ENCODE measurements at regions not wholly inside any gene's neighbourhood (a gene's known extent, or its start where the extent isn't known, plus 50 kb on each side); places are given as distances from the start of the nearest gene placed in this dataset.

DNA sequence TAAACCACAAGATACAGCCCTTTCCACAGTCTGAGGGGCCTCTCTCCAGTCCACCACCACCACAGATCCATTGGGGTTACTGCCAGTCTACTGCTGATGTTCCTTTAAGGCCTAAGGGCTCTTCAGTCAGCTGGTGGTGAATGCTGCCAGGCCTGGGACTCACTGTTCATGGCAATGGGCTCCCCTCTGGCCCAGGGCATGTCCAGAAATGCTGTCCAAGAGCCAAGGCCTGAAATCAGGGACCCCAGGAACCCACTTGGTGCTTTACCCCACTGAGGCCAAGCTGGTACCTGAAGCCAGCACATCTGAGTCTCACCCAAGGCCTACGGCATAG, 128.6 kb upstream of the CBLB start:
- DNase-seq (ENCODE audit: low read depth, low spot score): no peak

DNA sequence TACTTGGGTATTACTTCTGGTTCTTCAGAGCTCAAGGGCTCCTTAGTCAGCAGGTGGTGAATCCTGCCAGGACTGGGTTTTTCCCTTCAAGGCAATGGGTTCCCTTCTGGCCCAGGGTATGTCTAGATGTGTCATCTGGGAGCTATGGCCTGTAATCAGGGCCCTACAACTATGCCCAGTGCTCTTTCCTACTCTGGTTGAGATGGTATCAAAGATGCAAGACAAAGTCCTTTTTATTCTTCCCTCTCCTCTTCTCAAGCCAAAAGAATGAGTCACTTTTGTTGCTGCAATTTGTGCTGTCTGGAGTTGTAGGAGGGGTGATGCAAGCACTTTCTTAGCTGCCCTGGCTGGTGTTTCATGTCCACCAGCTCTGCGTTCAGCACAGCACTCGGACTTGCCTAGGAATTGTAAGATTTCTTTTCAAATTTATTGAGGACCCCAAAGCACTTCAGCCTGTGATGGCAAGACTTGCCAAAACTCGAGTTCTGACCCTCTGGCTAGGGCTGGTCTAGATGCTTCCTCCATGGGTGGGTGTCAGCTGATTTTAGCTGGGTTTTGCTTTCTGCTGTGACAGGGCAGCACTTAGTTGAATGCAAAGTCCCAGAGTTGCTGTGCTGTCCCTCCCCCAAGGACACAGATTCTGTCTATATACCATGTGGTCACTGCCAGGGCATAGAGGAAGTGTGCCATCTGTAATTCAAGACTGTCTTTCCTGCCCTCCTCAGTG, 129.2 kb upstream of the CBLB start:
- Histone ChIP-seq H3K36me3 (ENCODE audit: insufficient read depth, insufficient read length, low read length) (no peaks in the 10 kb centered on the region), H3K4me1 (ENCODE audit: insufficient read depth, insufficient read length) (no peaks in the 10 kb centered on the region), H3K4me3 (ENCODE audit: insufficient read length, low read depth) (no peak overlapping the region), H3K9ac (ENCODE audit: insufficient read length, low read depth) (no peak overlapping the region), H3K27me3 (ENCODE audit: insufficient read depth, insufficient read length) (no peaks in the 10 kb centered on the region), H3K9me3 (ENCODE audit: insufficient read depth, low read length) (no peaks in the 10 kb centered on the region)
- no peak for DNase-seq (ENCODE audit: low read depth, low spot score)
- no peak for TF ChIP-seq YY1 (IDR thresholded peaks at IDR 0.05; ENCODE audit: insufficient read depth, insufficient read length)
- no peak for TF ChIP-seq ZNF274 (IDR thresholded peaks at IDR 0.05; ENCODE audit: low read depth, low read length)
- no peak for TF ChIP-seq SUZ12 (IDR thresholded peaks at IDR 0.05; ENCODE audit: extremely low read depth, insufficient read depth, insufficient read length)

More for the DNA sequence above, 128.6 kb upstream of the CBLB start:
- H3K9ac ChIP-seq (ENCODE audit: insufficient read length, low read depth): no peak overlapping the region
- no peak overlapping the region for H3K4me3 ChIP-seq (ENCODE audit: insufficient read length, low read depth)
- no peaks in the 10 kb centered on the region for H3K27me3 ChIP-seq (ENCODE audit: insufficient read depth, insufficient read length)
- 0 out of 2 replicates have a peak, but pooled peaks cover 5% of the 10 kb centered on the region for H3K9me3 ChIP-seq (ENCODE audit: insufficient read depth, low read length)
- H3K4me1 ChIP-seq (ENCODE audit: insufficient read depth, insufficient read length): no peaks in the 10 kb centered on the region
- TF ChIP-seq ZNF274 (IDR thresholded peaks at IDR 0.05; ENCODE audit: low read depth, low read length) (no peak), YY1 (IDR thresholded peaks at IDR 0.05; ENCODE audit: insufficient read depth, insufficient read length) (no peak), SUZ12 (IDR thresholded peaks at IDR 0.05; ENCODE audit: extremely low read depth, insufficient read depth, insufficient read length) (no peak)
- H3K36me3 ChIP-seq (ENCODE audit: insufficient read depth, insufficient read length, low read length): no peaks in the 10 kb centered on the region

- DNase-seq (ENCODE audit: low read depth, low spot score): no peak
- no peak overlapping the region for H3K9ac ChIP-seq (ENCODE audit: insufficient read length, low read depth)
- TF ChIP-seq ZNF274 (IDR thresholded peaks at IDR 0.05; ENCODE audit: low read depth, low read length) (no peak), YY1 (IDR thresholded peaks at IDR 0.05; ENCODE audit: insufficient read depth, insufficient read length) (no peak), SUZ12 (IDR thresholded peaks at IDR 0.05; ENCODE audit: extremely low read depth, insufficient read depth, insufficient read length) (no peak)
- H3K27me3 ChIP-seq (ENCODE audit: insufficient read depth, insufficient read length): no peaks in the 10 kb centered on the region
- no peaks in the 10 kb centered on the region for H3K4me1 ChIP-seq (ENCODE audit: insufficient read depth, insufficient read length)
- H3K9me3 ChIP-seq (ENCODE audit: insufficient read depth, low read length): no peaks in the 10 kb centered on the region
- no peak overlapping the region for H3K4me3 ChIP-seq (ENCODE audit: insufficient read length, low read depth)
- H3K36me3 ChIP-seq (ENCODE audit: insufficient read depth, insufficient read length, low read length): no peaks in the 10 kb centered on the region
Measured at GRCh38 chr3:105999856-106000255, 131.0 kb upstream of the CBLB start.

DNA sequence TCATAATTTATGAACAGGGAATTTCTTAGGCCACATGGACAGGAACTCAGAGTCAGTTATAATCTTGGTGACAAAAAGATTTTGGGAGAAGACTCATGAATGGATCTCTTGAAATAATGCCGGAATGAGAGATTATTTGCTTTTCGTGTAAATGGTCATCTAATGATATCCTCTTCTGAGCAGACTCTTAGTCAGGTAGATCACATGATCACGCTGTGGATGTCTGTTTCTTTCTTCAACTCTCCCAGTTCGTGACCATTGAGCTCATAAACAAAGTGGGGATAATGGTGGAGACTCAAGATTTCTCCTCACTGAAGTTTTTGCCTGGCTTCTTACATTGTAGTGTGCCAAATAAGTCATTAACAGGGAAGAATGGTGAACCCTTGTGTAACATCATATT, 133.1 kb upstream of the CBLB start:
- no peaks in the 10 kb centered on the region for H3K27me3 ChIP-seq (ENCODE audit: insufficient read depth, insufficient read length)
- DNase-seq (ENCODE audit: low read depth, low spot score): no peak
- H3K36me3 ChIP-seq (ENCODE audit: insufficient read depth, insufficient read length, low read length): no peaks in the 10 kb centered on the region
- no peak overlapping the region for H3K9ac ChIP-seq (ENCODE audit: insufficient read length, low read depth)
- H3K9me3 ChIP-seq (ENCODE audit: insufficient read depth, low read length): no peaks in the 10 kb centered on the region
- no peaks in the 10 kb centered on the region for H3K4me1 ChIP-seq (ENCODE audit: insufficient read depth, insufficient read length)
- no peak overlapping the region for H3K4me3 ChIP-seq (ENCODE audit: insufficient read length, low read depth)
- TF ChIP-seq YY1 (IDR thresholded peaks at IDR 0.05; ENCODE audit: insufficient read depth, insufficient read length): no peak
- no peak for TF ChIP-seq SUZ12 (IDR thresholded peaks at IDR 0.05; ENCODE audit: extremely low read depth, insufficient read depth, insufficient read length)
- no peak for TF ChIP-seq ZNF274 (IDR thresholded peaks at IDR 0.05; ENCODE audit: low read depth, low read length)

GRCh38 chr3:106004137-106004681, 135.4 kb upstream of the CBLB start:
- no peak overlapping the region for H3K4me3 ChIP-seq (ENCODE audit: insufficient read length, low read depth)
- TF ChIP-seq ZNF274 (IDR thresholded peaks at IDR 0.05; ENCODE audit: low read depth, low read length) (no peak), YY1 (IDR thresholded peaks at IDR 0.05; ENCODE audit: insufficient read depth, insufficient read length) (no peak), SUZ12 (IDR thresholded peaks at IDR 0.05; ENCODE audit: extremely low read depth, insufficient read depth, insufficient read length) (no peak)
- no peaks in the 10 kb centered on the region for H3K9me3 ChIP-seq (ENCODE audit: insufficient read depth, low read length)
- H3K36me3 ChIP-seq (ENCODE audit: insufficient read depth, insufficient read length, low read length): no peaks in the 10 kb centered on the region
- no peaks in the 10 kb centered on the region for H3K27me3 ChIP-seq (ENCODE audit: insufficient read depth, insufficient read length)
- no peak for DNase-seq (ENCODE audit: low read depth, low spot score)
- no peak overlapping the region for H3K9ac ChIP-seq (ENCODE audit: insufficient read length, low read depth)
- H3K4me1 ChIP-seq (ENCODE audit: insufficient read depth, insufficient read length): no peaks in the 10 kb centered on the region

- no peaks in the 10 kb centered on the region for H3K27me3 ChIP-seq (ENCODE audit: insufficient read depth, insufficient read length)
- DNase-seq (ENCODE audit: low read depth, low spot score): no peak
- H3K4me3 ChIP-seq (ENCODE audit: insufficient read length, low read depth): no peak overlapping the region
- H3K9ac ChIP-seq (ENCODE audit: insufficient read length, low read depth): no peak overlapping the region
- H3K4me1 ChIP-seq (ENCODE audit: insufficient read depth, insufficient read length): no peaks in the 10 kb centered on the region
- H3K36me3 ChIP-seq (ENCODE audit: insufficient read depth, insufficient read length, low read length): no peaks in the 10 kb centered on the region
- TF ChIP-seq ZNF274 (IDR thresholded peaks at IDR 0.05; ENCODE audit: low read depth, low read length): no peak
- TF ChIP-seq SUZ12 (IDR thresholded peaks at IDR 0.05; ENCODE audit: extremely low read depth, insufficient read depth, insufficient read length): no peak
- TF ChIP-seq YY1 (IDR thresholded peaks at IDR 0.05; ENCODE audit: insufficient read depth, insufficient read length): no peak
- H3K9me3 ChIP-seq (ENCODE audit: insufficient read depth, low read length): no peaks in the 10 kb centered on the region
Measured at GRCh38 chr3:106004826-106005225, 136.0 kb upstream of the CBLB start.

DNA sequence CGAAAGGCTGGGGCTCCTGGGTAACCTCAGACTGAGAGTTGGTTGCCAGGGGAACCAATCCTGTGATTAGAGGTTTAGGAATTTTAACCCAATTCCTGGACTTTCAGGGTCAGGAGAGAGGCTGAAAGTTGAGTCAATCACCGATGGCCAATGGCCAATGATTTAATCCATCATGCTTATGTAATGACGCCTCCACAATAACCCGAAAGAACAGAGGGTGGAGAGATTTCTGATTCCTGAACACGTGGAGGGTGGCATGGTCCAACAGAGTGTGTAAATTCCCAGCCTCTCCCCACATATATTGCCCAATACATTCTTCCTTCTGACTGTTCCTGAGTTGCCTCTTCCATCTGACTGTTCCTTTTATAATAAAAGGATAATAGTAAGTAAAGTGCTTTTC, 137.2 kb upstream of the CBLB start:
- H3K36me3 ChIP-seq (ENCODE audit: insufficient read depth, insufficient read length, low read length): no peaks in the 10 kb centered on the region
- H3K9me3 ChIP-seq (ENCODE audit: insufficient read depth, low read length): no peaks in the 10 kb centered on the region
- TF ChIP-seq YY1 (IDR thresholded peaks at IDR 0.05; ENCODE audit: insufficient read depth, insufficient read length) (no peak), SUZ12 (IDR thresholded peaks at IDR 0.05; ENCODE audit: extremely low read depth, insufficient read depth, insufficient read length) (no peak), ZNF274 (IDR thresholded peaks at IDR 0.05; ENCODE audit: low read depth, low read length) (no peak)
- H3K4me3 ChIP-seq (ENCODE audit: insufficient read length, low read depth): no peak overlapping the region
- no peaks in the 10 kb centered on the region for H3K4me1 ChIP-seq (ENCODE audit: insufficient read depth, insufficient read length)
- H3K9ac ChIP-seq (ENCODE audit: insufficient read length, low read depth): no peak overlapping the region
- H3K27me3 ChIP-seq (ENCODE audit: insufficient read depth, insufficient read length): no peaks in the 10 kb centered on the region
- no peak for DNase-seq (ENCODE audit: low read depth, low spot score)
